ENCODE measurements at regions not wholly inside any gene's neighbourhood (a gene's known extent, or its start where the extent isn't known, plus 50 kb on each side); places are given as distances from the start of the nearest gene placed in this dataset.
A peak's percentile ranks its signal among the peaks of the same experiment; 100 is the strongest.
"Not testable (repeated sequence)": the region's sequence is repeated elsewhere in the genome, so short reads cannot be mapped to it uniquely, and the experiment has no call there.

DNA sequence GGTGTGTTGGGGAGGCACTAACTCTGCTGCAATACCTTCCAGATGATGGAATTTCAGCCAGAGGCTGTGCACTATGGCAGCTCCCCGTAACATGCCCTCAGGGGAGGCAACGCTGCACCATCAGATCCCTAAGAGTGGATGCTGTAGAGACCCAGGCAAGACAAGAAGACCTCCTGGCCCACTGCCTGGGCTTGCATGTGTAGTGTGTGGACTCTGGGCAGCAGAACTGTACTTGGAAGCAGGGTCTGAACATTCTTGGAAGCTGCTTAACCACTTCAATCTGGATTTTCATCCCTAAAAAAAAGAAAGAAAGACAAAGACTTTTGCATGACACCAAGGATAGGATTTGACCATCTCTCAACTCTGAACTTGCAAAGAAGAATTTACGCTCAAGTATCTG, 297.5 kb upstream of the NRP1 start:
- intact Hi-C loops (cut with DNase I), result no loop called here
- DNase-seq (peak; percentile 42), ATAC-seq (ENCODE audit: poor library complexity) (no peak)

DNA sequence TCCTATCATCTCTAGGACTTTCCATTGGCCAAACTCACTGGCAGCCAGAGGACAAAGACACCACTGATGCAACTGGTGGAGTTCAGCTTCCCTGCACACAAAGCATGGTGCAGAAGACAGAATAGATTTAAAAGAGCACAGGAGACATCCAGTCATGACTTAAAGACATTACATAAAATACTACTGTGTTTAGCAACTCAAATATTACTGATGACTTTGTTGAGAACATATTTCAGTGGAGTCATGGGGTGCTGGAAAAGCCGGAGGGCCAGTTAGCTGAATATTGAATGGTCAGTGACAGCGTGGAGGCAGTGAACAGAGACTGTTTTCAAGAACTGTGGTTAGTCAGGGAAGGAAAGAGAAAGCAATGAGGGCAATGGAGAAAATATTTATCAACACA, 296.3 kb upstream of the NRP1 start:
- intact Hi-C loops (cut with DNase I), result no loop called here
- DNase-seq, result no peak
- ATAC-seq (ENCODE audit: poor library complexity), result no peak

- ATAC-seq (ENCODE audit: poor library complexity), result no peak
- intact Hi-C loops (cut with DNase I), result no loop called here
Measured at GRCh38 chr10:33627611-33628010, 293.1 kb upstream of the NRP1 start.

GRCh38 chr10:33626798-33627466, 292.5 kb upstream of the NRP1 start:
- no peak for DNase-seq
- ATAC-seq (ENCODE audit: poor library complexity), result no peak
- intact Hi-C loops (cut with DNase I), result no loop called here

More at GRCh38 chr10:33627611-33628010, 293.1 kb upstream of the NRP1 start:
- DNase-seq, result no peak

GRCh38 chr10:33623669-33624068, 289.2 kb upstream of the NRP1 start:
- intact Hi-C loops (cut with DNase I), result no loop called here

GRCh38 chr10:33621101-33621500, 286.6 kb upstream of the NRP1 start:
- DNase-seq (no peak), ATAC-seq (ENCODE audit: poor library complexity) (peak; percentile 63)
- intact Hi-C loops (cut with DNase I), result no loop called here

More at GRCh38 chr10:33623669-33624068, 289.2 kb upstream of the NRP1 start:
- ATAC-seq (ENCODE audit: poor library complexity), result peak; percentile 56
- DNase-seq, result no peak

DNA sequence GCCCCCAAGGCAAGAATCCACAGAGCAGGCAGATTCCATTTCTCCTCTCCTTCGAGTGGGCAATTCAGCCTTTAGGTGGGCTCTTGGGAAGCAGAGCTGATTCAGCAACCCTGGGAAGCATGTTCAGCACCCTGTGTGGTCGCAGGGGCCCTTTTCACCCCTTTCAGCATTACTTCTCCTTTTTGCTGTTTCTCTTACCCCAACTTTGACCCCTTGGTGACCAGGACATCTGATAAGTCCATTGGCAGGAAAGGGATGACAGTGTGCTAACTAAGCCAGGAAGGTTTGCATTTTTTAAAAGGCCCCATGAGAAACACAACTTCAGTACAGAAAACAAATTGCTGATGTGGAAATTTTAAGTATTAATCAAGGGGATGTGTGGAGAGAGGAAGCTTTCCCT, 283.7 kb upstream of the NRP1 start:
- no peak for ATAC-seq (ENCODE audit: poor library complexity)
- intact Hi-C loops (cut with DNase I), result no loop called here
- DNase-seq, result no peak

- intact Hi-C loops (cut with DNase I), result no loop called here
- DNase-seq, result no peak
Measured at GRCh38 chr10:33617381-33618080, 283.1 kb upstream of the NRP1 start.

GRCh38 chr10:33616956-33617355, 282.5 kb upstream of the NRP1 start:
- intact Hi-C loops (cut with DNase I), result no loop called here
- DNase-seq (no peak), ATAC-seq (ENCODE audit: poor library complexity) (no peak)

More at GRCh38 chr10:33617381-33618080, 283.1 kb upstream of the NRP1 start:
- no peak for ATAC-seq (ENCODE audit: poor library complexity)

DNA sequence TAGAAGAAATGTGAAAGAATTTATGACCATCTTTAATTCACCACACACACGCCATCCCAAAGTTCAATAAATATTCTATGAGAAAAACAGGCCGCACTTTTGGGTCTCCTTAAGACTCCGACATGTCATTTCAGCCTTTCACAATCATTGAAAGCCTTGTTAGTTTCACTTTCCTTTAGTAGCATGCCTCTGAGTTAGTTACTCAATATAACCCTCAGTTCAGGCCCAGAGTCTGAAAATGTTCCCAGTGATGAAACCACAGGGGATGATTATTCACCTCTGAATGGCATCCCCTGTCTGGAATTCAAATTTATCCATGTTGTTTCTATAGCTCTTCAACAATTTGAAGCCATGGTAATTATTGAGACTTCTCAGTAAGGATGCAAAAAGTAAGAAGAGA, 278.1 kb upstream of the NRP1 start:
- intact Hi-C loops (cut with DNase I), result no loop called here
- DNase-seq, result no peak
- ATAC-seq (ENCODE audit: poor library complexity), result peak; percentile 71

GRCh38 chr10:33612116-33612515, 277.6 kb upstream of the NRP1 start:
- intact Hi-C loops (cut with DNase I), result no loop called here
- DNase-seq (no peak), ATAC-seq (ENCODE audit: poor library complexity) (no peak)

DNA sequence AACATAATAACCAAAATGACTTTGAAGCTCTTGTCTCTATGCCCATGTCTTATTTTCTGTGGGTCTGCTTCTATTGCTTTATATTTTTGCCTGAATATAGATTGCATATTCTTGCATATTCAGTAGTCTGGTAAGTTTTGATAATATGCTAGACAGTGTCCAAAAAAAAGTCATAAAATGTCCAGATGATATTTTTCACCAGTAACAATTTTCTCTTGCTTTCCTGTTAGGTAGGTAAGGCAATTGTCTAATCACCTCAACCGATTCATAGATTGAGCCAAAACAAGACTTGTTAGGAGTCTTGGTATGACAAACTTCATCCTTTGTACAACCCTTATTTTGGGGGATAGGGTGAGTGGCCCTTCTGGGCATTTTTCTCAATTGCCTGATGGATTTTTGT, 277.0 kb upstream of the NRP1 start:
- DNase-seq (no peak), ATAC-seq (ENCODE audit: poor library complexity) (no peak)
- intact Hi-C loops (cut with DNase I), result no loop called here

DNA sequence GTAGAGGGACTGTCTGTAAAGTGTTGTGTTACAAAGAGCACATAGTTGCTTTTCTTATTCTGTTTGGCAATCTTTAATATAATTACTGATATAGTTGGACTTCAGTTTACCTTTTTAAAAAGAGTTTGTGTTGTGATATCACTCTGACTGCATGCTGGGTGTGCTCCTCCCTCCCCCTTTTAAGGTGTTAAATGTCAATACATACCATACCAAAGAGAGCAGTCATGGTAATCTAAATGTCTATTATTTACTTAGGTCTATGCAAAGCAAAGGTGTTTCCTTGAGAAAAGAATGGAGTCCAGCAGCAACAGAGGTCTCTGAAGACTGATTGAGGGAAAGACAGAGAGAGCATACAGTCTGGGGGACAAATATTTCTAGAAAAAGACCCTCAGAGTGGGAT, 275.1 kb upstream of the NRP1 start:
- ATAC-seq (ENCODE audit: poor library complexity), result no peak
- intact Hi-C loops (cut with DNase I), result no loop called here
- DNase-seq, result no peak

- DNase-seq (no peak), ATAC-seq (ENCODE audit: poor library complexity) (no peak)
- intact Hi-C loops (cut with DNase I), result no loop called here
Measured at GRCh38 chr10:33602278-33602677, 267.8 kb upstream of the NRP1 start.

GRCh38 chr10:33600381-33600780, 265.9 kb upstream of the NRP1 start:
- no peak for ATAC-seq (ENCODE audit: poor library complexity)
- intact Hi-C loops (cut with DNase I), result no loop called here

GRCh38 chr10:33596422-33596821, 262.0 kb upstream of the NRP1 start:
- ATAC-seq (ENCODE audit: poor library complexity) (no peak), DNase-seq (no peak)
- intact Hi-C loops (cut with DNase I), result no loop called here

More at GRCh38 chr10:33600381-33600780, 265.9 kb upstream of the NRP1 start:
- no peak for DNase-seq

GRCh38 chr10:33594475-33594874, 260.0 kb upstream of the NRP1 start:
- intact Hi-C loops (cut with DNase I), result no loop called here
- DNase-seq (no peak), ATAC-seq (ENCODE audit: poor library complexity) (no peak)

DNA sequence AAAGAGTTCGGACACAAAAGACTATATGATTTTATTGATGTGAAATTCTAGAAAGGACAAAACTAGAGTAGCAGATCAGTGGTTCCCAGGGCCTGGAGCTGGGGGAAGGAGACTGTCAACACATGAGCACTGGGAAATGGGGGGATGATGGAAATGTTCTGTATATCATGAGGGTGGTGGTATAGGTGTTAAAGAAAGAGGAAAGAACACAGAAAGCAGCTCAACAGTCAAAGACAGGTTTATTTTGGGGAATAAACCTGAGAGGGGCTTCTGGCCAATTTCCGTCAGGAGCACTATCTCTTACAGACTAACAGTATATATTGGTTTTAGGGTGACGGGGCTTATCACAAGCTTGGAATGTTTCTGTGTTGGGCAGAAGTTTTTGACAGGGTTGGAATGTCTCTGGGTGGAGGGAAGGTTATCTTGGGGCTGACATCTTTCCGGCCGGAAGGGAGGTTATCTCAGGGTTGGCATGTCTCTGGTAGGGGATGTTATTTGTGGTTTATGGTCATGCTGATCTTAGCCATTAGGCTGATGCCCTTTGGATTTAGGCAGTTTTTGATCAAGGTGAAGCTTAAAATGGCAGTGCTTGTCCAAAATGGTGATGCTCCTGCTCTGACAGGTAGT, 254.6 kb upstream of the NRP1 start:
- ATAC-seq (ENCODE audit: poor library complexity), result no peak
- intact Hi-C loops (cut with DNase I), result no loop called here
- no peak for DNase-seq

DNA sequence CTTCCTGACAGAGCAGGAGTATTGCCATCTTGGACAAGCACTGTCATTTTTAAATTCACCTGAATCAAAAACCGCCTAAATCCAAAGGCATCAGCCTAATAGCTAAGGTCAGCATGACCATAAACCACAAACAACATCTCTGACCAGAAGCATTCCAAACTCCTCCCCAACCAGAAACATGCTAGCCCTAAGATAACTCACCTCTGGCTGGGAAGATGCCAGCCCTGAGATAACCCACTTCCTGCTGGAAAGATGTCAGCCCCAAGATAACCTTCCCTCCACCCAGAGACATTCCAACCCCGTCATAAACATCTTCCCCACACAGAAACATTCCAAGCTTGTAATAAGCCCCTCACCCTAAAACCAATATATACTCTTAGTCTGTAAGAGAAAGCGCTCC, 250.1 kb upstream of the NRP1 start:
- ATAC-seq (ENCODE audit: poor library complexity); DNase-seq; intact Hi-C loops (cut with DNase I): not testable (repeated sequence)

- ATAC-seq (ENCODE audit: poor library complexity) (no peak), DNase-seq (no peak)
- intact Hi-C loops (cut with DNase I), result no loop called here
Measured at GRCh38 chr10:33579996-33580395, 245.5 kb upstream of the NRP1 start.
